ENCODE measurements at regions not wholly inside any gene's neighbourhood (a gene's known extent, or its start where the extent isn't known, plus 50 kb on each side); places are given as distances from the start of the nearest gene placed in this dataset.

DNA sequence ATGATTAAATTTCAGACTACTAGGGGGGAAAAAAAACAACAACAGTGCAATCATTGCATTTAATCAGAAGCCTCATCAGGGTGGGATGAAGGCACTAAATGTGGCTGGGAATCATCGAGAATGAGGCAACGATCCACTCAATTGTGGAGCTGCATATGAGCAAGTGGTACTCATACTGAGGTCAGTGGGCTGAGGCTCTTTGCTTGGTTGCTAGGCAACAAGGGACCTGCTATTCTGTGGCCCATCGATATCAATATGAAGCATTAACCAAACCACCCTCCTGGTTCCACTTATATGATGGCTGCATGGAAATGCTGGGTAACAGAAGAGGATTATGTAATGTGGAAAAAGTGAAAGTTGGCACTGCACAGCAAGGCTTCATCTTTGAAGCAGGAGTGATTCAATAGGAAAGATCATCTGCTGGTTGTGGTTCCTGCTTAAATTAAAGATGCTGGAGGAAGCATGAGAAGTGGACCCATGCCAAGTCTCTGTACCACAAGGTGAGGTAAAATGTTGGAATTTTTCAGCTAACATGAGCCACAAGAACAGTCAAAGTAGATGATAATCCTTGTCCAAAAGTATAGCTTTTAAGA, 159.8 kb upstream of the HMHB1 start:
- Histone ChIP-seq H2BK5ac (ENCODE audit: low read depth, low read length) (no peak overlapping the region), H2BK20ac (ENCODE audit: low read length) (no peak overlapping the region), H3K79me2 (ENCODE audit: control insufficient read depth in 1 of 2, insufficient read depth in 2 of 2, low read length in 2 of 2) (no peaks in the 10 kb centered on the region), H3K79me1 (ENCODE audit: low read depth, low read length) (no peaks in the 10 kb centered on the region), H3K4me3 (ENCODE audit: extremely low read depth in 1 of 4, insufficient read depth in 2 of 4, low read depth in 3 of 4, low read length in 4 of 4) (no peak overlapping the region), H2BK120ac (replicated peaks; ENCODE audit: low read depth, low read length) (no peak overlapping the region), H3K4ac (replicated peaks; ENCODE audit: insufficient read length, low read depth, low read length) (no peak overlapping the region), H3K36me3 (ENCODE audit: control insufficient read depth in 2 of 4, insufficient read depth in 4 of 4, low read length in 3 of 4) (no peaks in the 10 kb centered on the region), H3K27ac (ENCODE audit: low read depth, low read length) (no peak overlapping the region), H3K9me3 (ENCODE audit: insufficient read depth in 2 of 2, low read depth in 1 of 2, low read length in 1 of 2) (no peaks in the 10 kb centered on the region), H2BK15ac (ENCODE audit: low read length) (no peak overlapping the region), H3K14ac (ENCODE audit: insufficient read length) (no peak overlapping the region), H4K5ac (ENCODE audit: insufficient read length, low read depth, low read length) (no peak overlapping the region), H2AFZ (ENCODE audit: low read length) (no peak overlapping the region), H3K27me3 (replicated peaks in 1 of 4; ENCODE audit: control insufficient read depth in 3 of 4, extremely low read depth in 1 of 4, insufficient read depth in 3 of 4, low read length in 3 of 4) (no peaks in the 10 kb centered on the region), H3K4me1 (replicated peaks in 1 of 4; ENCODE audit: control insufficient read depth in 3 of 4, insufficient read depth in 4 of 4, low read length in 3 of 4) (no peaks in the 10 kb centered on the region), H2BK12ac (ENCODE audit: low read depth, low read length) (no peak overlapping the region), H3K56ac (replicated peaks; ENCODE audit: insufficient read length, low read depth, low read length) (no peak overlapping the region), H3K4me2 (ENCODE audit: insufficient read depth in 1 of 2, low read depth in 2 of 2, low read length in 2 of 2) (no peak overlapping the region), H4K8ac (ENCODE audit: extremely low read depth, insufficient read depth, low read length) (no peak overlapping the region), H3K23me2 (ENCODE audit: low read depth, low read length) (no peaks in the 10 kb centered on the region), H4K91ac (replicated peaks; ENCODE audit: insufficient read length, low read length) (no peak overlapping the region), H3K9ac (replicated peaks in 1 of 4; ENCODE audit: extremely low read depth in 1 of 4, low read depth in 3 of 4, low read length in 3 of 4) (no peak overlapping the region), H2AK5ac (ENCODE audit: low read depth, low read length) (no peak overlapping the region), H3K18ac (ENCODE audit: extremely low read depth, low read length) (no peak overlapping the region), H4K20me1 (replicated peaks in 1 of 2; ENCODE audit: control insufficient read depth in 1 of 2, insufficient read depth in 2 of 2, low read length in 2 of 2) (no peaks in the 10 kb centered on the region), H3K23ac (ENCODE audit: insufficient read length) (no peak overlapping the region)
- WGBS, 2 experiments (ENCODE audit: extremely low coverage in 1 of 2, insufficient coverage in 1 of 2, insufficient read length in 1 of 2, insufficient replicate concordance in 2 of 2, low coverage in 1 of 2, low lambda C conversion rate in 2 of 2, missing lambda C conversion rate in 1 of 2), result 89% methylated on average over 3 of the region's 3 CpGs; no CpG with 5 or more reads in 1 of the 2 experiments
- DNase-seq (ENCODE audit: low read depth in 1 of 2, low spot score in 2 of 2), result no peak
- ChIA-PET POLR2A (ENCODE audit: partially characterized antibody) (no interaction called here), CTCF (ENCODE audit: partially characterized antibody) (no interaction called here)
- no peak for FAIRE-seq
- no peak for TF ChIP-seq CBX5 (IDR thresholded peaks at IDR 0.05; ENCODE audit: low read depth, low read length)
- TF ChIP-seq BACH1 (IDR thresholded peaks at IDR 0.05; ENCODE audit: low read length), result no peak
- TF ChIP-seq TBP (IDR thresholded peaks at IDR 0.05; ENCODE audit: low read depth, low read length), result no peak
